Breast epithelium (tissue), 4 donors: ENCODE measurements at regions not wholly inside any gene's neighbourhood (a gene's known extent, or its start where the extent isn't known, plus 50 kb on each side); places are given as distances from the start of the nearest gene placed in this dataset.

Source experiments
- DNase-seq, 2 donors: peaks; one replicate each; pipeline ENCODE4 v3.0.0-alpha.2; 2019; ENCODE audit warnings: low spot score in 2 of 2
- H3K27ac ChIP-seq, 2 donors: fragments of 200-600 bp; sonication (generic) in 1 of 2; one replicate each; pipeline ENCODE4 v1.5.1; 2016 to 2019; ENCODE audit warnings: mild to moderate bottlenecking in 1 of 2
- H3K27me3 ChIP-seq, 2 donors: fragments of 200-600 bp; sonication (generic) in 1 of 2; one replicate each; pipeline versions ENCODE4 v1.5.1 to v1.6.0; 2017 to 2019; ENCODE audit warnings: control low read depth in 1 of 2, mild to moderate bottlenecking in 1 of 2
- H3K36me3 ChIP-seq: fragments of 200-600 bp; one replicate; pipeline ENCODE4 v1.5.1; 2019
- H3K4me1 ChIP-seq, 2 donors: fragments of 200-600 bp; sonication (generic); one replicate each; pipeline ENCODE4 v1.5.1; 2016 to 2019; ENCODE audit warnings: control low read depth in 1 of 2
- H3K4me3 ChIP-seq, 3 donors: fragments of 200-600 bp; sonication (generic); 1 replicate in 2 of 3; 2 replicates in 1 of 3; pipeline ENCODE4 v1.5.1; 2016 to 2019; ENCODE audit warnings: mild to moderate bottlenecking in 3 of 3, moderate library complexity in 2 of 3
- H3K9me3 ChIP-seq, 2 donors: fragments of 200-600 bp; sonication (generic) in 1 of 2; one replicate each; pipeline ENCODE4 v1.5.1; 2016 to 2019; ENCODE audit warnings: control low read depth in 1 of 2
- CTCF ChIP-seq, 3 donors: fragments of 450-650 bp; IDR thresholded peaks; one replicate each; pipeline ENCODE4 v1.5.1; 2016 to 2017; ENCODE audit warnings: antibody characterized with exemption in 3 of 3, mild to moderate bottlenecking in 3 of 3, moderate library complexity in 3 of 3
- POLR2A ChIP-seq: fragments of 450-650 bp; IDR thresholded peaks from one replicate; pipeline ENCODE4 v1.6.1; 2016; ENCODE audit warnings: antibody characterized with exemption, mild to moderate bottlenecking, moderate library complexity
- POLR2AphosphoS5 ChIP-seq, 3 donors: sonication (generic); formaldehyde crosslinking; IDR thresholded peaks; one replicate each; pipeline ENCODE4 v1.6.1; 2017; ENCODE audit warnings: antibody characterized with exemption in 3 of 3
- intact Hi-C: fragments of 100-400 bp; cut with DNase I; formaldehyde crosslinking; loops from one replicate; pipeline ENCODE4 v1.15.1; 2023; ENCODE audit warnings: low total_unique reads

- no peaks in the 10 kb centered on the region for H3K4me1 ChIP-seq
- DNase-seq, result peak in 1 of 2 donors; percentile 30
- H3K36me3 ChIP-seq, result no peaks in the 10 kb centered on the region
- intact Hi-C loops, result no loop called here
- no peaks in the 10 kb centered on the region for H3K9me3 ChIP-seq
- TF ChIP-seq POLR2AphosphoS5 (IDR thresholded peaks at IDR 0.05) (no peak), CTCF (IDR thresholded peaks at IDR 0.05) (no peak), POLR2A (no peak)
- H3K27me3 ChIP-seq, result no peaks in the 10 kb centered on the region
- H3K4me3 ChIP-seq, result no peak overlapping the region
- H3K27ac ChIP-seq, result peak overlapping the region in 1 of 2 donors; percentile 25
These were observed 275.8 kb upstream of the PRDM1 start for GRCh38 chr6:105810105-105810921.

- TF ChIP-seq POLR2AphosphoS5 (IDR thresholded peaks at IDR 0.05) (no peak), CTCF (IDR thresholded peaks at IDR 0.05) (no peak), POLR2A (no peak)
- H3K4me3 ChIP-seq, result no peak overlapping the region
- H3K27ac ChIP-seq, result no peak overlapping the region
- intact Hi-C loops, result no loop called here
- H3K36me3 ChIP-seq, result no peaks in the 10 kb centered on the region
- no peak for DNase-seq
- no peaks in the 10 kb centered on the region for H3K27me3 ChIP-seq
- H3K9me3 ChIP-seq, result no peaks in the 10 kb centered on the region
- no peaks in the 10 kb centered on the region for H3K4me1 ChIP-seq
These were observed 277.6 kb upstream of the PRDM1 start for GRCh38 chr6:105808571-105808970.

GRCh38 chr6:105807905-105808304 lies 278.2 kb upstream of the PRDM1 start:
- no peaks in the 10 kb centered on the region for H3K27me3 ChIP-seq
- no peaks in the 10 kb centered on the region for H3K4me1 ChIP-seq
- intact Hi-C loops, result no loop called here
- H3K27ac ChIP-seq, result no peak overlapping the region
- no peak for DNase-seq
- no peak overlapping the region for H3K4me3 ChIP-seq
- no peaks in the 10 kb centered on the region for H3K9me3 ChIP-seq
- TF ChIP-seq POLR2A (no peak), CTCF (IDR thresholded peaks at IDR 0.05) (no peak), POLR2AphosphoS5 (IDR thresholded peaks at IDR 0.05) (no peak)
- H3K36me3 ChIP-seq, result no peaks in the 10 kb centered on the region

GRCh38 chr6:105806486-105806920 lies 279.6 kb upstream of the PRDM1 start:
- no peak overlapping the region for H3K27ac ChIP-seq
- no peak overlapping the region for H3K4me3 ChIP-seq
- H3K27me3 ChIP-seq, result no peaks in the 10 kb centered on the region
- TF ChIP-seq POLR2AphosphoS5 (IDR thresholded peaks at IDR 0.05) (no peak), POLR2A (no peak), CTCF (IDR thresholded peaks at IDR 0.05) (no peak)
- no peaks in the 10 kb centered on the region for H3K36me3 ChIP-seq
- no peaks in the 10 kb centered on the region for H3K4me1 ChIP-seq
- H3K9me3 ChIP-seq, result no peaks in the 10 kb centered on the region
- intact Hi-C loops, result no loop called here
- no peak for DNase-seq

GRCh38 chr6:105805501-105806023 lies 280.6 kb upstream of the PRDM1 start:
- intact Hi-C loops, result no loop called here
- no peak overlapping the region for H3K27ac ChIP-seq
- DNase-seq, result no peak
- TF ChIP-seq POLR2A (no peak), POLR2AphosphoS5 (IDR thresholded peaks at IDR 0.05) (no peak), CTCF (IDR thresholded peaks at IDR 0.05) (no peak)
- no peaks in the 10 kb centered on the region for H3K4me1 ChIP-seq
- H3K27me3 ChIP-seq, result no peaks in the 10 kb centered on the region
- H3K9me3 ChIP-seq, result no peaks in the 10 kb centered on the region
- H3K36me3 ChIP-seq, result no peaks in the 10 kb centered on the region
- no peak overlapping the region for H3K4me3 ChIP-seq
